ENCODE measurements at regions not wholly inside any gene's neighbourhood (a gene's known extent, or its start where the extent isn't known, plus 50 kb on each side); places are given as distances from the start of the nearest gene placed in this dataset.
"Not testable (repeated sequence)": the region's sequence is repeated elsewhere in the genome, so short reads cannot be mapped to it uniquely, and the experiment has no call there.

GRCh38 chr3:11739706-11740105 lies 96.0 kb upstream of the VGLL4 start:
- DNase-seq, result no peak

- no peak for DNase-seq
Observed at GRCh38 chr3:11739123-11739522, 95.4 kb upstream of the VGLL4 start.

- DNase-seq, result no peak
Observed at GRCh38 chr3:11737742-11738141, 94.0 kb upstream of the VGLL4 start.

GRCh38 chr3:11736136-11736833 lies 92.6 kb upstream of the VGLL4 start:
- DNase-seq, result no peak

GRCh38 chr3:11735638-11736037 lies 91.9 kb upstream of the VGLL4 start:
- no peak for DNase-seq

GRCh38 chr3:11735111-11735510 lies 91.4 kb upstream of the VGLL4 start:
- DNase-seq, result not testable (repeated sequence)

GRCh38 chr3:11733914-11734313 lies 90.2 kb upstream of the VGLL4 start:
- no peak for DNase-seq

GRCh38 chr3:11727207-11727606 lies 83.5 kb upstream of the VGLL4 start:
- no peak for DNase-seq

GRCh38 chr3:11726146-11726545 lies 82.4 kb upstream of the VGLL4 start:
- no peak for DNase-seq

- DNase-seq, result not testable (repeated sequence)
Observed at GRCh38 chr3:11725340-11725641, 81.6 kb upstream of the VGLL4 start.

- DNase-seq, result peak; percentile 1 to 9
Observed at GRCh38 chr3:11724615-11725339, 81.1 kb upstream of the VGLL4 start.

- no peak for DNase-seq
Observed at GRCh38 chr3:11721479-11721878, 77.8 kb upstream of the VGLL4 start.

- DNase-seq, result no peak
Observed at GRCh38 chr3:11720917-11721411, 77.2 kb upstream of the VGLL4 start.

- DNase-seq, result peak; percentile 52 to 63
Observed at GRCh38 chr3:11720304-11720898, 76.7 kb upstream of the VGLL4 start.

- DNase-seq, result peak; percentile 80 to 82
Observed at GRCh38 chr3:11719406-11720303, 75.9 kb upstream of the VGLL4 start.

- peak; percentile 55 to 62 for DNase-seq
Observed at GRCh38 chr3:11718637-11719405, 75.1 kb upstream of the VGLL4 start.

GRCh38 chr3:11717768-11718636 lies 74.3 kb upstream of the VGLL4 start:
- DNase-seq, result no peak

GRCh38 chr3:11717301-11717700 lies 73.6 kb upstream of the VGLL4 start:
- no peak for DNase-seq

GRCh38 chr3:11716573-11717290 lies 73.0 kb upstream of the VGLL4 start:
- no peak for DNase-seq

GRCh38 chr3:11713171-11713570 lies 69.5 kb upstream of the VGLL4 start:
- DNase-seq, result no peak

GRCh38 chr3:11712646-11713045 lies 68.9 kb upstream of the VGLL4 start:
- DNase-seq, result no peak
